Endothelial cell of umbilical vein (primary cell): ENCODE measurements at regions not wholly inside any gene's neighbourhood (a gene's known extent, or its start where the extent isn't known, plus 50 kb on each side); places are given as distances from the start of the nearest gene placed in this dataset.

ENCODE experiments used
- BruUV-seq: library from RNA; stranded (reverse); fragments of 400-500 nt; replicated peaks from 2 replicates; lab custom pipeline; 2021; lab: Mats Ljungman, UMichigan
- CTCF ChIA-PET: fragments of 300-600, 350-600 bp; sonication (Branson Sonifier 250); formaldehyde crosslinking; loops from one replicate; lab custom pipeline; 2021; ENCODE audit warnings: antibody characterized with exemption, inconsistent platforms; lab: Charles Lee
- POLR2A ChIA-PET: fragments of 300-600, 350-600 bp; sonication (Branson Sonifier 250); formaldehyde crosslinking; loops from one replicate; lab custom pipeline; 2021; ENCODE audit warnings: antibody characterized with exemption, inconsistent platforms; lab: Charles Lee
- DNase-seq: peaks from one replicate; pipeline ENCODE4 v3.0.0-alpha.2; 2011; ENCODE audit warnings: low read depth, low spot score
- FAIRE-seq: peaks from 2 replicates; lab custom pipeline; 2011; peaks lifted over from hg19 to GRCh38; lab: Jason Lieb, UNC
- H2AFZ ChIP-seq: 2 replicates; pipeline ENCODE4 v1.6.0; 2012; ENCODE audit warnings: low read depth, low read length, control low read depth, inconsistent platforms
- H3K27ac ChIP-seq: 2 replicates; pipeline ENCODE4 v1.5.1; 2011; ENCODE audit warnings: low read depth, mild to moderate bottlenecking, control low read depth, low read length, moderate library complexity; ENCODE audit not compliant: insufficient read depth
- H3K27me3 ChIP-seq, 2 experiments: 2 replicates each; pipeline versions ENCODE4 v1.6.0 to v1.6.1; 2011; ENCODE audit warnings: low read length in 2 of 2, mixed read lengths in 1 of 2; ENCODE audit not compliant: control insufficient read depth in 2 of 2, insufficient read depth in 2 of 2
- H3K36me3 ChIP-seq, 2 experiments: 2 replicates in 1 of 2; 3 replicates in 1 of 2; pipeline ENCODE4 v1.5.1; 2011; ENCODE audit warnings: low read length in 2 of 2, mild to moderate bottlenecking in 1 of 2, moderate library complexity in 1 of 2; ENCODE audit not compliant: control insufficient read depth in 2 of 2, insufficient read depth in 2 of 2; ENCODE audit errors: extremely low read depth in 1 of 2
- H3K4me1 ChIP-seq: 3 replicates; pipeline ENCODE4 v1.5.1; 2011; ENCODE audit warnings: mild to moderate bottlenecking, low read length; ENCODE audit not compliant: control insufficient read depth, insufficient read depth; ENCODE audit errors: extremely low read depth
- H3K4me2 ChIP-seq: 2 replicates; pipeline ENCODE4 v1.6.1; 2011; ENCODE audit warnings: low read length, control low read depth, mixed read lengths; ENCODE audit not compliant: insufficient read depth
- H3K4me3 ChIP-seq, 3 experiments: fragments of 200-600 bp in 1 of 3; sonication (generic), shearing (Covaris generic) in 1 of 3; replicated peaks in 1 of 3; 2 replicates each; pipeline ENCODE4 v1.5.1; 2011 to 2016; ENCODE audit warnings: control low read depth in 3 of 3, low read length in 3 of 3, mild to moderate bottlenecking in 2 of 3, inconsistent platforms in 1 of 3, low read depth in 1 of 3, moderate library complexity in 1 of 3; ENCODE audit not compliant: insufficient read depth in 1 of 3
- H3K79me2 ChIP-seq: 2 replicates; pipeline ENCODE4 v1.6.0; 2012; ENCODE audit warnings: low read length, inconsistent platforms; ENCODE audit not compliant: control insufficient read depth, insufficient read depth
- H3K9ac ChIP-seq: replicated peaks from 2 replicates; pipeline ENCODE3; 2011; ENCODE audit warnings: low read length, control low read depth; ENCODE audit not compliant: insufficient read depth; ENCODE audit errors: extremely low read depth
- H3K9me1 ChIP-seq: replicated peaks from 3 replicates; pipeline ENCODE4 v1.6.0; 2011; ENCODE audit warnings: mild to moderate bottlenecking, low read length; ENCODE audit not compliant: control insufficient read depth, insufficient read depth; ENCODE audit errors: extremely low read depth
- H3K9me3 ChIP-seq: replicated peaks from 2 replicates; pipeline ENCODE4 v1.5.1; 2012; ENCODE audit warnings: low read length, inconsistent platforms; ENCODE audit not compliant: control insufficient read depth, insufficient read depth
- H4K20me1 ChIP-seq: replicated peaks from 2 replicates; pipeline ENCODE3; 2011; ENCODE audit warnings: mild to moderate bottlenecking, low read length; ENCODE audit not compliant: control insufficient read depth, insufficient read depth; ENCODE audit errors: extremely low read depth
- CTCF ChIP-seq, 2 donors: IDR thresholded peaks; 1 replicate in 1 of 2; 2 replicates in 1 of 2; pipeline ENCODE4 v1.5.1; 2011; ENCODE audit warnings: low read length in 2 of 2, mild to moderate bottlenecking in 2 of 2, moderate library complexity in 2 of 2, control low read depth in 1 of 2, inconsistent platforms in 1 of 2, low read depth in 1 of 2; ENCODE audit not compliant: insufficient read depth in 1 of 2; ENCODE audit errors: extremely low read depth in 1 of 2
- EZH2 ChIP-seq: IDR thresholded peaks from 2 replicates; pipeline ENCODE4 v1.6.1; 2012; ENCODE audit warnings: borderline replicate concordance, low read depth, mild to moderate bottlenecking, moderate library complexity, low read length, inconsistent platforms; ENCODE audit not compliant: severe bottlenecking
- FOS ChIP-seq: IDR thresholded peaks from 2 replicates; pipeline ENCODE4 v1.6.1; 2011; ENCODE audit warnings: mild to moderate bottlenecking, low read length, moderate library complexity, borderline replicate concordance; ENCODE audit not compliant: insufficient read depth
- GATA2 ChIP-seq: IDR thresholded peaks from 2 replicates; pipeline ENCODE4 v1.7.0; 2011; ENCODE audit warnings: low read depth, mild to moderate bottlenecking, moderate library complexity, mixed read lengths, low read length; ENCODE audit not compliant: insufficient read length, insufficient read depth
- JUN ChIP-seq: IDR thresholded peaks from 2 replicates; pipeline ENCODE4 v1.6.1; 2011; ENCODE audit warnings: borderline replicate concordance, low read depth; ENCODE audit not compliant: insufficient read length, insufficient read depth
- MYC ChIP-seq: IDR thresholded peaks from one replicate; pipeline ENCODE4 v1.6.1; 2011; ENCODE audit warnings: mild to moderate bottlenecking, low read depth, low read length
- POLR2A ChIP-seq: IDR thresholded peaks from 2 replicates; pipeline ENCODE4 v1.6.1; 2012; ENCODE audit warnings: low read depth, mild to moderate bottlenecking, control low read depth, low read length
- POLR2AphosphoS5 ChIP-seq: IDR thresholded peaks from 2 replicates; pipeline ENCODE4 v1.6.1; 2012; ENCODE audit warnings: low read depth, mild to moderate bottlenecking, control low read depth, low read length, moderate library complexity; ENCODE audit not compliant: insufficient read depth
- dilution Hi-C: fragments of 300-500 bp; cut with MboI; formaldehyde crosslinking; loops from one replicate; pipeline ENCODE4 v1.15.0; 2019; ENCODE audit warnings: low sequenced_read_pairs; ENCODE audit not compliant: extremely low pct_ligation_motif_present
- intact Hi-C: fragments of 100-400 bp; cut with micrococcal nuclease; formaldehyde crosslinking; loops from one replicate; pipeline ENCODE4 v1.10.0; 2022
- TF ChIP-seq, protein P1 (sequence below): IDR thresholded peaks from 2 replicates; pipeline ENCODE4 v1.6.1; 2011; ENCODE audit not compliant: insufficient read depth, insufficient read length

DNA sequence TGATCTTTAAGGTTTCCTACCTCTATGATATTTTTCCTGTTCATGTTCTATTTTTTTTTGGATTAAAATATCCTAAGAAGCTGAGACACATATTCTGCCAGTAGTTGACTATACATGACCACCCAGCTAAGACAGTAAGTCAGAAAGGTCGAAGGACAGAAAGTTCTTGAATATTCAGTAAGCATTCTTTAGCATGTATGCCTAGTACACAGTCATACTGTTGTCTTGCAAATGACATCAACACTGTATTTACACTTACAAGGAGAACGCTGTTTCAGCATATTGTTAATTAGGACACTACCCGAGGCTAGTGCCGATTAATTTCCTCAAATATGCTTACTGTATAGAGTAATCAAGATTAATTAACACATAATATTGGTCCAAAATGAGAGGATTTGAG lies 300.6 kb downstream of the STIM2 start:
- Histone ChIP-seq H3K4me3 (no peak overlapping the region), H3K27me3 (no peaks in the 10 kb centered on the region), H3K9me1 (no peaks in the 10 kb centered on the region), H3K36me3 (no peaks in the 10 kb centered on the region), H3K9me3 (no peaks in the 10 kb centered on the region), H4K20me1 (no peaks in the 10 kb centered on the region), H2AFZ (no peak overlapping the region), H3K27ac (no peak overlapping the region), H3K4me1 (no peaks in the 10 kb centered on the region), H3K4me2 (no peak overlapping the region), H3K9ac (no peak overlapping the region), H3K79me2 (no peaks in the 10 kb centered on the region)
- ChIA-PET POLR2A (no interaction called here), CTCF (no interaction called here)
- dilution Hi-C loops: no loop called here
- DNase-seq: no peak
- intact Hi-C loops: no loop called here
- TF ChIP-seq POLR2A (no peak), POLR2AphosphoS5 (no peak), GATA2 (no peak), FOS (no peak), MYC (no peak), EZH2 (no peak), JUN (no peak), CTCF (IDR thresholded peaks at IDR 0.05; ENCODE audit: extremely low read depth in 1 of 2, insufficient read depth in 1 of 2, low read depth in 1 of 2, low read length in 2 of 2) (no peak)
- TF ChIP-seq, protein P1, sequence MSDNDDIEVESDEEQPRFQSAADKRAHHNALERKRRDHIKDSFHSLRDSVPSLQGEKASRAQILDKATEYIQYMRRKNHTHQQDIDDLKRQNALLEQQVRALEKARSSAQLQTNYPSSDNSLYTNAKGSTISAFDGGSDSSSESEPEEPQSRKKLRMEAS: no peak
- no peak for FAIRE-seq
- no TSS peak for BruUV-seq
